H1 (cell line): ENCODE measurements at regions not wholly inside any gene's neighbourhood (a gene's known extent, or its start where the extent isn't known, plus 50 kb on each side); places are given as distances from the start of the nearest gene placed in this dataset.

Experiments
- CTCF ChIA-PET: fragments of 300-600 bp; sonication (Branson Sonifier 250); formaldehyde crosslinking; loops from one replicate; lab custom pipeline; 2021; ENCODE audit not compliant: partially characterized antibody; lab: Charles Lee
- POLR2A ChIA-PET: fragments of 300-600 bp; sonication (Branson Sonifier 250); formaldehyde crosslinking; loops from one replicate; lab custom pipeline; 2021; ENCODE audit warnings: inconsistent platforms; ENCODE audit not compliant: partially characterized antibody; lab: Charles Lee
- DNase-seq, 2 experiments: peaks; one replicate each; pipeline versions ENCODE4 v3.0.0 to v3.0.0-alpha.2; 2010 to 2022; ENCODE audit warnings: low spot score in 2 of 2, low read depth in 1 of 2, mixed read lengths in 1 of 2
- FAIRE-seq: peaks from 2 replicates; lab custom pipeline; 2011; peaks lifted over from hg19 to GRCh38; lab: Jason Lieb, UNC
- H2AFZ ChIP-seq: 2 replicates; pipeline ENCODE4 v1.8.1; 2012; ENCODE audit warnings: low read length, inconsistent platforms
- H2AK5ac ChIP-seq: 2 replicates; pipeline ENCODE4 v1.6.1; 2013; ENCODE audit warnings: low read depth, low read length
- H2BK120ac ChIP-seq: replicated peaks from 2 replicates; pipeline ENCODE3; 2013; ENCODE audit warnings: low read depth, low read length, inconsistent platforms
- H2BK12ac ChIP-seq: 2 replicates; pipeline ENCODE4 v1.6.1; 2013; ENCODE audit warnings: low read depth, low read length
- H2BK15ac ChIP-seq: 2 replicates; pipeline ENCODE4 v1.6.1; 2013; ENCODE audit warnings: low read length
- H2BK20ac ChIP-seq: 2 replicates; pipeline ENCODE4 v1.6.1; 2013; ENCODE audit warnings: low read length
- H2BK5ac ChIP-seq: 2 replicates; pipeline ENCODE4 v1.6.1; 2013; ENCODE audit warnings: low read depth, low read length
- H3K14ac ChIP-seq: 2 replicates; pipeline ENCODE4 v1.6.1; 2013; ENCODE audit warnings: inconsistent platforms; ENCODE audit not compliant: insufficient read length
- H3K18ac ChIP-seq: 2 replicates; pipeline ENCODE4 v1.6.1; 2013; ENCODE audit warnings: low read length; ENCODE audit errors: extremely low read depth
- H3K23ac ChIP-seq: 2 replicates; pipeline ENCODE4 v1.6.1; 2013; ENCODE audit warnings: inconsistent platforms; ENCODE audit not compliant: insufficient read length
- H3K23me2 ChIP-seq: 2 replicates; pipeline ENCODE4 v1.6.1; 2013; ENCODE audit warnings: low read depth, low read length
- H3K27ac ChIP-seq: 2 replicates; pipeline ENCODE4 v1.6.1; 2011; ENCODE audit warnings: low read depth, low read length, inconsistent platforms
- H3K27me3 ChIP-seq, 4 experiments: replicated peaks in 1 of 4; 1 replicate in 1 of 4; 2 replicates in 3 of 4; pipeline versions ENCODE4 v1.6.1 to v1.8.1; 2011 to 2013; ENCODE audit warnings: low read length in 3 of 4, mild to moderate bottlenecking in 3 of 4, inconsistent platforms in 2 of 4, mixed read lengths in 2 of 4, moderate library complexity in 1 of 4; ENCODE audit not compliant: control insufficient read depth in 3 of 4, insufficient read depth in 3 of 4; ENCODE audit errors: extremely low read depth in 1 of 4
- H3K36me3 ChIP-seq, 4 experiments: 2 replicates each; pipeline versions ENCODE4 v1.6.1 to v1.8.1; 2011 to 2013; ENCODE audit warnings: mild to moderate bottlenecking in 4 of 4, low read length in 3 of 4, moderate library complexity in 2 of 4, control low read depth in 1 of 4, inconsistent platforms in 1 of 4; ENCODE audit not compliant: insufficient read depth in 4 of 4, control insufficient read depth in 2 of 4
- H3K4ac ChIP-seq: replicated peaks from 2 replicates; pipeline ENCODE3; 2013; ENCODE audit warnings: low read length, low read depth, mixed read lengths, inconsistent platforms; ENCODE audit not compliant: insufficient read length
- H3K4me1 ChIP-seq, 4 experiments: replicated peaks in 1 of 4; 1 replicate in 1 of 4; 2 replicates in 3 of 4; pipeline versions ENCODE4 v1.6.1 to v1.8.1; 2011 to 2013; ENCODE audit warnings: low read length in 3 of 4, inconsistent platforms in 2 of 4, mixed read lengths in 1 of 4; ENCODE audit not compliant: insufficient read depth in 4 of 4, control insufficient read depth in 3 of 4
- H3K4me2 ChIP-seq, 2 experiments: 2 replicates each; pipeline versions ENCODE4 v1.6.1 to v1.8.1; 2011 to 2013; ENCODE audit warnings: low read depth in 2 of 2, low read length in 2 of 2, control low read depth in 1 of 2, inconsistent platforms in 1 of 2, mild to moderate bottlenecking in 1 of 2; ENCODE audit not compliant: insufficient read depth in 1 of 2
- H3K4me3 ChIP-seq, 4 experiments: fragments of 200-600, 300-600 bp in 1 of 4; sonication (generic), shearing (Covaris generic), sonication (Bioruptor Twin) in 1 of 4; 2 replicates each; pipeline versions ENCODE4 v1.5.1 to v1.8.1; 2011 to 2016; ENCODE audit warnings: low read length in 4 of 4, low read depth in 3 of 4, control low read depth in 2 of 4, inconsistent platforms in 2 of 4, mild to moderate bottlenecking in 2 of 4, mixed read lengths in 1 of 4, moderate library complexity in 1 of 4; ENCODE audit not compliant: insufficient read depth in 2 of 4; ENCODE audit errors: extremely low read depth in 1 of 4
- H3K56ac ChIP-seq: replicated peaks from 2 replicates; pipeline ENCODE3; 2013; ENCODE audit warnings: low read depth, mild to moderate bottlenecking, mixed read lengths, low read length, inconsistent platforms; ENCODE audit not compliant: insufficient read length
- H3K79me1 ChIP-seq: 2 replicates; pipeline ENCODE4 v1.6.1; 2013; ENCODE audit warnings: low read depth, low read length, control low read depth
- H3K79me2 ChIP-seq, 2 experiments: 2 replicates each; pipeline versions ENCODE4 v1.6.1 to v1.8.1; 2012 to 2013; ENCODE audit warnings: low read length in 2 of 2, mild to moderate bottlenecking in 2 of 2, inconsistent platforms in 1 of 2; ENCODE audit not compliant: insufficient read depth in 2 of 2, control insufficient read depth in 1 of 2
- H3K9ac ChIP-seq, 4 experiments: replicated peaks in 1 of 4; 1 replicate in 1 of 4; 2 replicates in 3 of 4; pipeline versions ENCODE4 v1.6.1 to v1.8.1; 2011 to 2013; ENCODE audit warnings: low read depth in 3 of 4, low read length in 3 of 4, control low read depth in 2 of 4, mild to moderate bottlenecking in 2 of 4, moderate library complexity in 2 of 4, inconsistent platforms in 1 of 4; ENCODE audit errors: extremely low read depth in 1 of 4
- H3K9me3 ChIP-seq, 2 experiments: 2 replicates each; pipeline versions ENCODE4 v1.6.1 to v1.8.1; 2012 to 2013; ENCODE audit warnings: mild to moderate bottlenecking in 2 of 2, moderate library complexity in 2 of 2, control low read depth in 1 of 2, inconsistent platforms in 1 of 2, low read depth in 1 of 2, low read length in 1 of 2, mixed read lengths in 1 of 2; ENCODE audit not compliant: insufficient read depth in 2 of 2
- H4K20me1 ChIP-seq, 2 experiments: replicated peaks in 1 of 2; 2 replicates each; pipeline versions ENCODE3 to v1.8.1; 2011 to 2013; ENCODE audit warnings: inconsistent platforms in 2 of 2, low read length in 2 of 2, mild to moderate bottlenecking in 1 of 2; ENCODE audit not compliant: insufficient read depth in 2 of 2, control insufficient read depth in 1 of 2
- H4K5ac ChIP-seq: 2 replicates; pipeline ENCODE4 v1.6.1; 2013; ENCODE audit warnings: low read length, low read depth, mixed read lengths, inconsistent platforms; ENCODE audit not compliant: insufficient read length
- H4K8ac ChIP-seq: 2 replicates; pipeline ENCODE4 v1.8.0; 2013; ENCODE audit warnings: mild to moderate bottlenecking, moderate library complexity, low read length, inconsistent platforms; ENCODE audit not compliant: insufficient read depth; ENCODE audit errors: extremely low read depth
- H4K91ac ChIP-seq: replicated peaks from 2 replicates; pipeline ENCODE3; 2013; ENCODE audit warnings: low read length, mixed read lengths, inconsistent platforms; ENCODE audit not compliant: insufficient read length
- CHD1 ChIP-seq: IDR thresholded peaks from 2 replicates; pipeline ENCODE4 v1.6.1; 2012; ENCODE audit warnings: low read depth, low read length, improper control_type of control experiment
- HDAC6 ChIP-seq: IDR thresholded peaks from one replicate; pipeline ENCODE4 v1.7.1; 2012; ENCODE audit warnings: low read depth, mild to moderate bottlenecking, inconsistent platforms, low read length, moderate library complexity
- SIN3A ChIP-seq, 2 experiments: IDR thresholded peaks in 1 of 2; conservative IDR thresholded peaks in 1 of 2; 2 replicates each; pipeline ENCODE4 v1.6.1; 2011 to 2012; ENCODE audit warnings: low read length in 2 of 2, improper control_type of control experiment in 1 of 2, low read depth in 1 of 2, mild to moderate bottlenecking in 1 of 2
- SP2 ChIP-seq: IDR thresholded peaks from 2 replicates; pipeline ENCODE4 v1.6.1; 2012; ENCODE audit warnings: mild to moderate bottlenecking, low read length, inconsistent platforms

DNA sequence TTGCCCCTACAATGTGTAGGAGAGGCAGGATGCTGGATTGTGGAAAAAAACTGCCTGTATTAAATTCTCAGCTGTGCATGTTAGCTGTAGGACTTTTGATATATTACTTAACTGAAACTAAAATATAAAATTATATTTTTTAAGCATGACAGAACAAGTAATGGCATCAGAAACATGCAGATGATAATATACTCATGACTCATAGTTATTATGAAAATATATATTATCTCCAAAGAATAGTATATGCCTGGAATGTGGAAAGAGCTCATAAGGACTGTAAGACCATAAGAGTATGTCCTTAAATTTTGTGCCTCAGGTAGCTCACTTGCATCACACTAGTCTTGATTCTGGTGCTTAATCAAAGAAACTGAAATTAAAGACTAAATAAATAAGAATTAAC lies 1100.6 kb downstream of the TECRL start:
- Histone ChIP-seq H3K4me1 (no peaks in the 10 kb centered on the region), H2BK15ac (no peak overlapping the region), H3K27ac (no peak overlapping the region), H3K36me3 (no peaks in the 10 kb centered on the region), H2BK5ac (no peak overlapping the region), H3K79me2 (no peaks in the 10 kb centered on the region)
- DNase-seq: no peak
- TF ChIP-seq HDAC6: no peak
- TF ChIP-seq SIN3A (conservative IDR thresholded peaks at IDR 0.05 in 1 of 2, IDR thresholded peaks at IDR 0.05 in 1 of 2; ENCODE audit: low read depth in 1 of 2, low read length in 2 of 2): no peak
- no peak for TF ChIP-seq SP2
- no peak for TF ChIP-seq CHD1
- TF ChIP-seq, all 59 proteins: peak for 0
- H3K79me1 ChIP-seq: no peaks in the 10 kb centered on the region
- ChIA-PET CTCF (interaction anchor here (1.4 kb wide), 1 partner anchor 254 kb away, joined by 4 read pairs; no protein-coding TSS in a partner anchor), POLR2A (no interaction called here)
- no peaks in the 10 kb centered on the region for H3K27me3 ChIP-seq
- no peaks in the 10 kb centered on the region for H4K20me1 ChIP-seq
- H3K4ac ChIP-seq: no peak overlapping the region
- H3K14ac ChIP-seq: no peak overlapping the region
- FAIRE-seq: no peak
- H3K56ac ChIP-seq: no peak overlapping the region
- no peak overlapping the region for H2BK20ac ChIP-seq
- no peak overlapping the region for H2BK120ac ChIP-seq
- H4K91ac ChIP-seq: no peak overlapping the region
- H4K8ac ChIP-seq: no peak overlapping the region
- no peak overlapping the region for H3K9ac ChIP-seq
- no peak overlapping the region for H2AK5ac ChIP-seq
- no peaks in the 10 kb centered on the region for H3K9me3 ChIP-seq
- no peak overlapping the region for H3K4me2 ChIP-seq
- H4K5ac ChIP-seq: no peak overlapping the region
- no peak overlapping the region for H2BK12ac ChIP-seq
- H3K23ac ChIP-seq: no peak overlapping the region
- no peaks in the 10 kb centered on the region for H3K23me2 ChIP-seq
- no peak overlapping the region for H3K4me3 ChIP-seq
- no peak overlapping the region for H2AFZ ChIP-seq
- H3K18ac ChIP-seq: no peak overlapping the region
